Mammary epithelial cell (primary cell): ENCODE measurements at regions not wholly inside any gene's neighbourhood (a gene's known extent, or its start where the extent isn't known, plus 50 kb on each side); places are given as distances from the start of the nearest gene placed in this dataset.

Experiments
- CTCF ChIP-seq, 2 donors: IDR thresholded peaks in 1 of 2; conservative IDR thresholded peaks in 1 of 2; 2 replicates each; pipeline ENCODE4 v1.5.1; 2011 to 2012; ENCODE audit warnings: inconsistent platforms in 2 of 2, low read length in 2 of 2, mild to moderate bottlenecking in 2 of 2, control low read depth in 1 of 2, low read depth in 1 of 2; ENCODE audit not compliant: insufficient read depth in 1 of 2; ENCODE audit errors: extremely low read depth in 1 of 2
- EZH2 ChIP-seq: IDR thresholded peaks from 2 replicates; pipeline ENCODE4 v1.6.1; 2012; ENCODE audit warnings: low read length, inconsistent platforms, borderline replicate concordance

GRCh38 chr9:13735181-13735580 lies 455.7 kb upstream of the MPDZ start:
- TF ChIP-seq CTCF (conservative IDR thresholded peaks at IDR 0.05 in 1 of 2, IDR thresholded peaks at IDR 0.05 in 1 of 2; ENCODE audit: extremely low read depth in 1 of 2, insufficient read depth in 1 of 2, low read depth in 1 of 2, low read length in 2 of 2) (no peak), EZH2 (no peak)
